H1 (cell line): ENCODE measurements at regions not wholly inside any gene's neighbourhood (a gene's known extent, or its start where the extent isn't known, plus 50 kb on each side); places are given as distances from the start of the nearest gene placed in this dataset.

Experiments
- RAD21 ChIP-seq, 2 experiments: IDR thresholded peaks in 1 of 2; conservative IDR thresholded peaks in 1 of 2; 2 replicates each; pipeline ENCODE4 v1.6.1; 2011; ENCODE audit warnings: low read depth in 2 of 2, low read length in 2 of 2, improper control_type of control experiment in 1 of 2, inconsistent platforms in 1 of 2, mild to moderate bottlenecking in 1 of 2, moderate library complexity in 1 of 2
- YY1 ChIP-seq: IDR thresholded peaks from 2 replicates; pipeline ENCODE4 v1.6.1; 2011; ENCODE audit warnings: low read depth, mild to moderate bottlenecking, low read length
- TF ChIP-seq, protein P1 (sequence below): fragments of 300-600 bp; sonication (generic); IDR thresholded peaks from 2 replicates; pipeline ENCODE4 v1.7.1; 2012; ENCODE audit warnings: low read length, moderate library complexity, mild to moderate bottlenecking, inconsistent platforms; ENCODE audit not compliant: insufficient replicate concordance

DNA sequence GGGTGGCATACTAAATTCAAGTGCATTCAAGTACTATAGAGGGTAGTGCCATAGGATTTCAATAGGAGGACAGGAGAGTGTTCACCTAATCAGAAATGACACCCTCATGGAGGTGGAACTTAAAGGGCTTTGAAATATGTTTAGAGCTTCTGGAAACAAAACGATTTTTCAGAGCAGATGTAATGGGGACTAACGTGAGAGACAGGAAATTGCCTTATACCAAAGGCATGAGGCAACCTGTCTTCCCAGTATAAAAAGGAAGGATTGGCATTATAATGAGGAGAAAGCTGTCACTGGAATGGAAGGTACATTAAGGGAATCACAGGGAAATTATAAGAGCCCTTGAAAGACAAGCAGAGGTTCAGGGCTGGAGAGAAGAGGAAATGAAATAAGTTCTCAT, 116.3 kb upstream of the PNPLA4 start (continued):
- TF ChIP-seq, protein P1, sequence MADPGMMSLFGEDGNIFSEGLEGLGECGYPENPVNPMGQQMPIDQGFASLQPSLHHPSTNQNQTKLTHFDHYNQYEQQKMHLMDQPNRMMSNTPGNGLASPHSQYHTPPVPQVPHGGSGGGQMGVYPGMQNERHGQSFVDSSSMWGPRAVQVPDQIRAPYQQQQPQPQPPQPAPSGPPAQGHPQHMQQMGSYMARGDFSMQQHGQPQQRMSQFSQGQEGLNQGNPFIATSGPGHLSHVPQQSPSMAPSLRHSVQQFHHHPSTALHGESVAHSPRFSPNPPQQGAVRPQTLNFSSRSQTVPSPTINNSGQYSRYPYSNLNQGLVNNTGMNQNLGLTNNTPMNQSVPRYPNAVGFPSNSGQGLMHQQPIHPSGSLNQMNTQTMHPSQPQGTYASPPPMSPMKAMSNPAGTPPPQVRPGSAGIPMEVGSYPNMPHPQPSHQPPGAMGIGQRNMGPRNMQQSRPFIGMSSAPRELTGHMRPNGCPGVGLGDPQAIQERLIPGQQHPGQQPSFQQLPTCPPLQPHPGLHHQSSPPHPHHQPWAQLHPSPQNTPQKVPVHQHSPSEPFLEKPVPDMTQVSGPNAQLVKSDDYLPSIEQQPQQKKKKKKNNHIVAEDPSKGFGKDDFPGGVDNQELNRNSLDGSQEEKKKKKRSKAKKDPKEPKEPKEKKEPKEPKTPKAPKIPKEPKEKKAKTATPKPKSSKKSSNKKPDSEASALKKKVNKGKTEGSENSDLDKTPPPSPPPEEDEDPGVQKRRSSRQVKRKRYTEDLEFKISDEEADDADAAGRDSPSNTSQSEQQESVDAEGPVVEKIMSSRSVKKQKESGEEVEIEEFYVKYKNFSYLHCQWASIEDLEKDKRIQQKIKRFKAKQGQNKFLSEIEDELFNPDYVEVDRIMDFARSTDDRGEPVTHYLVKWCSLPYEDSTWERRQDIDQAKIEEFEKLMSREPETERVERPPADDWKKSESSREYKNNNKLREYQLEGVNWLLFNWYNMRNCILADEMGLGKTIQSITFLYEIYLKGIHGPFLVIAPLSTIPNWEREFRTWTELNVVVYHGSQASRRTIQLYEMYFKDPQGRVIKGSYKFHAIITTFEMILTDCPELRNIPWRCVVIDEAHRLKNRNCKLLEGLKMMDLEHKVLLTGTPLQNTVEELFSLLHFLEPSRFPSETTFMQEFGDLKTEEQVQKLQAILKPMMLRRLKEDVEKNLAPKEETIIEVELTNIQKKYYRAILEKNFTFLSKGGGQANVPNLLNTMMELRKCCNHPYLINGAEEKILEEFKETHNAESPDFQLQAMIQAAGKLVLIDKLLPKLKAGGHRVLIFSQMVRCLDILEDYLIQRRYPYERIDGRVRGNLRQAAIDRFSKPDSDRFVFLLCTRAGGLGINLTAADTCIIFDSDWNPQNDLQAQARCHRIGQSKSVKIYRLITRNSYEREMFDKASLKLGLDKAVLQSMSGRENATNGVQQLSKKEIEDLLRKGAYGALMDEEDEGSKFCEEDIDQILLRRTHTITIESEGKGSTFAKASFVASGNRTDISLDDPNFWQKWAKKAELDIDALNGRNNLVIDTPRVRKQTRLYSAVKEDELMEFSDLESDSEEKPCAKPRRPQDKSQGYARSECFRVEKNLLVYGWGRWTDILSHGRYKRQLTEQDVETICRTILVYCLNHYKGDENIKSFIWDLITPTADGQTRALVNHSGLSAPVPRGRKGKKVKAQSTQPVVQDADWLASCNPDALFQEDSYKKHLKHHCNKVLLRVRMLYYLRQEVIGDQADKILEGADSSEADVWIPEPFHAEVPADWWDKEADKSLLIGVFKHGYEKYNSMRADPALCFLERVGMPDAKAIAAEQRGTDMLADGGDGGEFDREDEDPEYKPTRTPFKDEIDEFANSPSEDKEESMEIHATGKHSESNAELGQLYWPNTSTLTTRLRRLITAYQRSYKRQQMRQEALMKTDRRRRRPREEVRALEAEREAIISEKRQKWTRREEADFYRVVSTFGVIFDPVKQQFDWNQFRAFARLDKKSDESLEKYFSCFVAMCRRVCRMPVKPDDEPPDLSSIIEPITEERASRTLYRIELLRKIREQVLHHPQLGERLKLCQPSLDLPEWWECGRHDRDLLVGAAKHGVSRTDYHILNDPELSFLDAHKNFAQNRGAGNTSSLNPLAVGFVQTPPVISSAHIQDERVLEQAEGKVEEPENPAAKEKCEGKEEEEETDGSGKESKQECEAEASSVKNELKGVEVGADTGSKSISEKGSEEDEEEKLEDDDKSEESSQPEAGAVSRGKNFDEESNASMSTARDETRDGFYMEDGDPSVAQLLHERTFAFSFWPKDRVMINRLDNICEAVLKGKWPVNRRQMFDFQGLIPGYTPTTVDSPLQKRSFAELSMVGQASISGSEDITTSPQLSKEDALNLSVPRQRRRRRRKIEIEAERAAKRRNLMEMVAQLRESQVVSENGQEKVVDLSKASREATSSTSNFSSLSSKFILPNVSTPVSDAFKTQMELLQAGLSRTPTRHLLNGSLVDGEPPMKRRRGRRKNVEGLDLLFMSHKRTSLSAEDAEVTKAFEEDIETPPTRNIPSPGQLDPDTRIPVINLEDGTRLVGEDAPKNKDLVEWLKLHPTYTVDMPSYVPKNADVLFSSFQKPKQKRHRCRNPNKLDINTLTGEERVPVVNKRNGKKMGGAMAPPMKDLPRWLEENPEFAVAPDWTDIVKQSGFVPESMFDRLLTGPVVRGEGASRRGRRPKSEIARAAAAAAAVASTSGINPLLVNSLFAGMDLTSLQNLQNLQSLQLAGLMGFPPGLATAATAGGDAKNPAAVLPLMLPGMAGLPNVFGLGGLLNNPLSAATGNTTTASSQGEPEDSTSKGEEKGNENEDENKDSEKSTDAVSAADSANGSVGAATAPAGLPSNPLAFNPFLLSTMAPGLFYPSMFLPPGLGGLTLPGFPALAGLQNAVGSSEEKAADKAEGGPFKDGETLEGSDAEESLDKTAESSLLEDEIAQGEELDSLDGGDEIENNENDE, result no peak
- TF ChIP-seq YY1, result no peak
- TF ChIP-seq RAD21 (IDR thresholded peaks at IDR 0.05 in 1 of 2, conservative IDR thresholded peaks at IDR 0.05 in 1 of 2; ENCODE audit: low read depth in 2 of 2, low read length in 2 of 2), result no peak
